Memory B cell (primary cell): ENCODE measurements at regions not wholly inside any gene's neighbourhood (a gene's known extent, or its start where the extent isn't known, plus 50 kb on each side); places are given as distances from the start of the nearest gene placed in this dataset.
A peak's percentile ranks its signal among the peaks of the same experiment; 100 is the strongest.

Experiments
- ATAC-seq: fragments of 150-1000 bp; cut with Tn5 transposase; 2 replicates; pipeline ENCODE4 v1.10.0; 2021; ENCODE audit warnings: low read depth, mild to moderate bottlenecking, moderate library complexity
- DNase-seq, 2 donors: peaks; one replicate each; pipeline ENCODE4 v3.0.0; 2022; ENCODE audit warnings: low spot score in 2 of 2
- H3K27ac Mint-ChIP-seq: one replicate; pipeline ENCODE4 v1.8.0; 2022; ENCODE audit warnings: mild to moderate bottlenecking, moderate library complexity, mixed read lengths
- H3K27me3 Mint-ChIP-seq: one replicate; pipeline ENCODE4 v1.8.0; 2022; ENCODE audit warnings: mixed read lengths
- H3K36me3 Mint-ChIP-seq: one replicate; pipeline ENCODE4 v1.8.0; 2022; ENCODE audit warnings: mild to moderate bottlenecking, mixed read lengths
- H3K4me1 Mint-ChIP-seq: one replicate; pipeline ENCODE4 v1.8.0; 2022; ENCODE audit warnings: mixed read lengths
- H3K4me3 Mint-ChIP-seq: one replicate; pipeline ENCODE4 v1.8.0; 2022; ENCODE audit warnings: mild to moderate bottlenecking, moderate library complexity, mixed read lengths
- H3K9me3 Mint-ChIP-seq: one replicate; pipeline ENCODE4 v1.8.0; 2022; ENCODE audit warnings: mixed read lengths

DNA sequence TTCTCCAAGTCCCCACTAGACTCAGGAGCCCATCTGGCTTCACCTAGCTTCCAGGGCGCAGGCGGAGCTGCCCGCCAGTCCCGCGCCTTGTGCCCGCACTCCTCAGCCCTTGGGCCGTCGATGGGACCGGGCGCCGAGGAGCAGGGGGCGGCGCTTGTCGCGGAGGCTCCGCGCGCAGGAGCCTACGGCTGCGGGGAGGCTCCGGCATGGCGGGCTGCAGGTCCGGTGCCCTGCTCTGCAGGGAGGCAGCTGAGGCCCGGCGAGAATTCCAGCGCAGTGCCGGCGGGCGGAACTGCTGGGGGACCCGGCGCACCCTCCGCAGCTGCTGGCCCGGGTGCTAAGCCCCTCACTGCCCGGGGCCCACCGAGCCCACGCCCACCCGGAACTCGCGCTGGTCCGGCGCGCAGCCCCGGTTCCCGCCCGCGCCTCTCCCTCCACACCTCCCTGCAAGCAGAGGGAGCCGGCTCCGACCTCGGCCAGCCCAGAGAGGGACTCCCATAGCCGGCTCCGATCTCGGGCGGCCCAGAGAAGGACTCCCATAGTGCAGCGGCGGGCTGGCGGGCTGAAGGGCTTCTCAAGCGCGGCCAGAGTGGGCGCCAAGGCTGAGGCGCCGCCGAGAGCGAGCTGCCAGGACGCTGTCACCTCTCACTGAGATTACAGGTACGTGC is 78.1 kb upstream of the PJA2 start:
- DNase-seq: no peak
- Mint-ChIP-seq H3K4me3 (no peak overlapping the region), H3K36me3 (no peaks in the 10 kb centered on the region), H3K4me1 (peaks cover 3% of the 10 kb centered on the region), H3K27me3 (peaks cover 4% of the 10 kb centered on the region), H3K27ac (no peak overlapping the region), H3K9me3 (no peaks in the 10 kb centered on the region)
- ATAC-seq: no peak

DNA sequence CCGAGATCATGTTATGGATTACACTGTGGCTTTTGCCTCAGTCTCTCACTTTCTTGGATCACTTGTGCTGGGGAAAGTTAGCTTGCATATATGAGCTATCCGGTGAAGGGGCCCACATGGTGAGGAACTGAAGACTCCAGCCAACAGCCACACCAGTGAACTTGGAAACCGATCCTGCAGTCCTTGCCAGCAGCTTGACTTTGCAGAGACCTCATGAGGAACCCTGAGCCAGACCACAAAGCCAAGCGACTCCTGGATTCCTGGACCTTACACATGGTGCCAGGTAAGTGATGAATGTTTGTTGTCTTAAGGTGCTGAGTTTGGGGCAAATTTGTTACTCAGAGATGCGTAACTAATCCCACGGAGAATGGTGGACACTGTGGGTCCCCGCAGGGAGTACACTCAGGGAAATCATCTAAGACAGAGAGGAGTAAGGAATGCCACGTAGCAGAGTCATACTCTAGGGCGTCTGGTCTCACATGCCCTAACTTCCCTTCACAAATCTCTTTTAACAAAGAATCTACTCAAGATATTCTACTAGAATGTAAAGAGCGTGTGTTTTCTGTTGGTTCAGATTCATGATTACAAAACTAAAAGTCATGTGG is 76.5 kb upstream of the PJA2 start:
- Mint-ChIP-seq H3K27ac (no peak overlapping the region), H3K4me1 (peaks cover 3% of the 10 kb centered on the region), H3K27me3 (peaks cover 6% of the 10 kb centered on the region), H3K36me3 (no peaks in the 10 kb centered on the region), H3K9me3 (no peaks in the 10 kb centered on the region), H3K4me3 (no peak overlapping the region)
- ATAC-seq: no peak
- no peak for DNase-seq

DNA sequence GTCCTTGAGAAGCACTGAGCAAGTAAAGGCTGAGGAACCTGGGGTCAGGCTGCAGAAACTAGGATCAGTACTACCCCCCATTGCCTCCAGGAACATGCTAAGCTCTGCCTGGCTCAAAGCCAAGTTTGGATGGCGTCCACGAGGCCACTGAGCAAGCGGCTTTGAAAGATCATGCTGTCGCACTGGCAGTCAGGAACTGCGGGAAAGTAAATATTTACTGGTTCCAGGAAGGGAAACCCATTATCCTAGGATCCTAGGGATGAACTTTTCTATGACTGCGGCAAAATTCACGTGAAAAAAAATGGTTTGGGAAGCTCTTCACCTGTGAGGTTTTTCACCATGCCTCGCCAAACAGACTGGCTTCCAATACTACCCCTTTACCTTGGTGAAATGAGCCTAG is 75.3 kb upstream of the PJA2 start:
- no peak for DNase-seq
- Mint-ChIP-seq H3K36me3 (no peaks in the 10 kb centered on the region), H3K27me3 (peaks cover 3% of the 10 kb centered on the region), H3K9me3 (no peaks in the 10 kb centered on the region), H3K27ac (no peak overlapping the region), H3K4me3 (no peak overlapping the region), H3K4me1 (peaks cover 3% of the 10 kb centered on the region)
- no peak for ATAC-seq

DNA sequence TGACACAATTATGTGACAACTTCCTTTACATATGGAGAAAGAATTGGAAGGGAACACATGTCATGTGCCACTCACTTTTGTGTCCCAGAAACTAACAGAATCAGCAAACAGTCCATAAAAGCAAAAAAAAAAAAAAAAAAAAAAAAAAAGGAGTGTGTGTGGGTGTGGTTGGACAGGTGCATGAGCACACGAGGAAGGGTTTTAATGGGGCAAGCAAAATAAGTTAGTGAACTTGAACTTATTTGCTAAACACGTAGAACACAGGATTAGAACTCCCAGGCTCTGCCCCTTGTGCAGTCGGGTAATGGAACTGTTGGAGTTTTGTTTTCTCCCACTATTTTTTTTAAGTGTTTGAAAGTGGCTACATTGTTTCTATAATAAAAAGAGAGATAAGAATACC is 74.8 kb upstream of the PJA2 start:
- DNase-seq: no peak
- no peak overlapping the region for H3K4me3 Mint-ChIP-seq
- peaks cover 3% of the 10 kb centered on the region for H3K4me1 Mint-ChIP-seq
- no peaks in the 10 kb centered on the region for H3K36me3 Mint-ChIP-seq
- no peak overlapping the region for H3K27ac Mint-ChIP-seq
- ATAC-seq: no peak
- H3K9me3 Mint-ChIP-seq: no peaks in the 10 kb centered on the region
- peaks cover 3% of the 10 kb centered on the region for H3K27me3 Mint-ChIP-seq

DNA sequence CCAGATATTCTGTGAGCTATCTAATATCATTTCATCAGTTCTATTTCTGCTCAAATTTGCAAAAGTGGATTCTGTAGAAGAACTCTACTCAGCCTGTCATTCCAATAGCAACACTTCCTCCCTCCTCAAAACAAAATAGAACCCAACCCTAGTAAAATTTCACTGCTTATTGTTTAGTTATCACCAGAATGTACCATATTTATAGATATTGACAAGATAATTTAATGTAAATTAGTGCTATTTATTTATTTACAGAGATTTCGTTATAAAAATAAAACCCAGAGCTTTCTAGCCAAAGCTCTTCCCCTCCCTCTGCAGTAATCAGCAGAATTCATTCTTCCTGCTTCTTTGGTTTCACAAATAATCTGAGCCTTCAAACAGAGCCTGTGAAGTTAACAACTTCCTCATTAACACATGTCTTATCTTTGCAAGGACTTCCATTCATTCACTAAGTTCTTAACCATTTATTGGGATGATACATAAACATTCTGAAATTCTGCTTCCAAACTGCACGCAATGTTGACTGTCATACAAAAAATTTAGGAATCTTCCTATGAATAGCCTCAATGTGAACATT is 73.7 kb upstream of the PJA2 start:
- no peaks in the 10 kb centered on the region for H3K9me3 Mint-ChIP-seq
- no peak overlapping the region for H3K4me3 Mint-ChIP-seq
- H3K27ac Mint-ChIP-seq: no peak overlapping the region
- no peaks in the 10 kb centered on the region for H3K36me3 Mint-ChIP-seq
- ATAC-seq (no peak), DNase-seq (no peak)
- H3K4me1 Mint-ChIP-seq: peaks cover 3% of the 10 kb centered on the region
- peaks cover 3% of the 10 kb centered on the region for H3K27me3 Mint-ChIP-seq

DNA sequence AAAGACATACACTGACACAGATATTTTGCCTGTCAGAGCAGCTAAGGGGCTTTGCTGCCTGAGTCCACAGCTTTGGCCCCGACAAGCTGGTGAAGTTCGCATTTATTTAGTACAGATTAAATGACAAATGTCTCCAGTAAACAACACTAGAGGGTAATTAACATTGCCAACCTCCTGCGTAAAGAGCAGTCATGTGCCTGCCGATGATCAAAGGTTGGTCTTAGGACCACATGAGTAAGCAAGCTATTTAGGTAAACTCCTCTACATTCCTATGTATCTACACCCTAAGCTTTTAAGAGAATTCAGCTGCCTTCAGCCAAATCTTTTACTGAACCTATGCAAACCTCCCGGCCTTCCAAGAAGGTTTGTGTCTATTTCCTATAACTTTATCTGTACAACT is 73.0 kb upstream of the PJA2 start:
- ATAC-seq (no peak), DNase-seq (no peak)

DNA sequence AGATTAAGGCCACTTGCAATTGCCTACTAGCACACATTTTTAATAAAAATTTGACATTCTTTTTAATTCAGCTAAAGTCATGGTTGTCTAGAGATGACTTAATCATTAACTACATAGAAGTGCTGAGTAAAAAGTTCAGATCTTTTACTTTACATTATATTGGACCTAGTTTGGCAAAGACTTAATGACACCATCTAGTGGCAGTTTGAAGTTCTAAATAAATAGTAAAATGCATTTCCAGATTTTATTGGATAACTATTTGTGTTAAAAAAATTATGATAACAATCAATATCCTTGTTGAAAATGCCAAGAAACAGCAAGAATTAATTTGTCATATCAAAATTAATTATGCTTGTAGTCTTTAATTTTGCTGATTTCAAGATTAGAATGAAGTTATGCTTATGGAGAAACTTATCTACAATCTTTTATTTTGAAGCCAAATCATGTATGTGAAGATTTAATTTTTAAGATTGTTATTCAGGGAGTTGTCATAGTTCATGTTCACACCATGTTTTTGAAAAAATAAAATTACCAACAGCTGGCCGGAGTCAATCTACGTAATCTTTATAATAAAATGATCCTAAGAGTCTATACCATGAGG is 69.6 kb upstream of the PJA2 start:
- DNase-seq: no peak
- H3K4me3 Mint-ChIP-seq: no peak overlapping the region
- ATAC-seq: no peak
- no peaks in the 10 kb centered on the region for H3K36me3 Mint-ChIP-seq
- H3K27ac Mint-ChIP-seq: no peak overlapping the region
- H3K4me1 Mint-ChIP-seq: peaks cover 3% of the 10 kb centered on the region
- peaks cover 6% of the 10 kb centered on the region for H3K27me3 Mint-ChIP-seq
- H3K9me3 Mint-ChIP-seq: no peaks in the 10 kb centered on the region

More for the DNA sequence above, 73.0 kb upstream of the PJA2 start:
- Mint-ChIP-seq H3K27me3 (peaks cover 3% of the 10 kb centered on the region), H3K9me3 (no peaks in the 10 kb centered on the region), H3K36me3 (no peaks in the 10 kb centered on the region), H3K27ac (no peak overlapping the region), H3K4me3 (no peak overlapping the region), H3K4me1 (peaks cover 3% of the 10 kb centered on the region)

DNA sequence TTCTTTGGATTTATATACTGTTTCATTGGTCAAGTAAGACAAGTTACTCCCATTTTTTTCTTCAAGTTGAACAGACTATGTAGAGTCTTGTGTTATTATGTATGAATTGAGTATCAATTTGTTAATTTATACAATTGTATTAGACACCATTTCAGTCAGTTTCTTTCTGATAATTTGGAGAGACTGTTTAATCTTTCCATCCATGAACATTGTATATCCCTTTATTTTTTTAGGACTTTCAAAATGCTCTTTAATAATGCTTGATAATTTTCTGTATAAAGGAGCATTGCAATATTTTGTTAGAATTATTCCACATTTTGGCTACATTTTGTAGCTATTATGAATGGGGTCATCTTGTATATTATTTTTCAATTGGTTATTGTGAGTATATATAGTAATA is 69.1 kb upstream of the PJA2 start:
- no peaks in the 10 kb centered on the region for H3K36me3 Mint-ChIP-seq
- no peak overlapping the region for H3K4me3 Mint-ChIP-seq
- DNase-seq (no peak), ATAC-seq (no peak)
- H3K9me3 Mint-ChIP-seq: no peaks in the 10 kb centered on the region
- H3K27ac Mint-ChIP-seq: no peak overlapping the region
- peaks cover 6% of the 10 kb centered on the region for H3K27me3 Mint-ChIP-seq
- peaks cover 3% of the 10 kb centered on the region for H3K4me1 Mint-ChIP-seq

DNA sequence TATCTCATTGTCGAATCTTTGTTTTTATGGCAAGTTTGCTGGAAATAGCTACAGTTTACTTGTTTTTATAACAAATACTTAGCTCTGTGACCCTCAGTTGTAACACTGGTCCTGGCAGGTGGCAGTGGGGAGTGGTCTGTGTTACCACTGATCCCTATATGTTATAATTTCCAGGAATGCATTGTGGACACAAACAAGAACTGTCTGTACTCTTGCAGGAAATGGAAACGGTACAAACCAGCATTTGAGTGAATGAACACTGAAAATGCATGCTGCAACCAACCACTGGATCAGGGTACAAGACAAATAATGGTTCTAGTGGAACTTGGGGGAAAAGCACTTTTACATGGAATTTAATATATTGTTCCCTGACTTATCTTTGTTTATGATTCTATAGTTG is 66.5 kb upstream of the PJA2 start:
- DNase-seq: no peak
- Mint-ChIP-seq H3K9me3 (no peaks in the 10 kb centered on the region), H3K27me3 (peaks cover 3% of the 10 kb centered on the region), H3K4me1 (no peaks in the 10 kb centered on the region), H3K4me3 (no peak overlapping the region), H3K27ac (no peak overlapping the region), H3K36me3 (no peaks in the 10 kb centered on the region)
- no peak for ATAC-seq

DNA sequence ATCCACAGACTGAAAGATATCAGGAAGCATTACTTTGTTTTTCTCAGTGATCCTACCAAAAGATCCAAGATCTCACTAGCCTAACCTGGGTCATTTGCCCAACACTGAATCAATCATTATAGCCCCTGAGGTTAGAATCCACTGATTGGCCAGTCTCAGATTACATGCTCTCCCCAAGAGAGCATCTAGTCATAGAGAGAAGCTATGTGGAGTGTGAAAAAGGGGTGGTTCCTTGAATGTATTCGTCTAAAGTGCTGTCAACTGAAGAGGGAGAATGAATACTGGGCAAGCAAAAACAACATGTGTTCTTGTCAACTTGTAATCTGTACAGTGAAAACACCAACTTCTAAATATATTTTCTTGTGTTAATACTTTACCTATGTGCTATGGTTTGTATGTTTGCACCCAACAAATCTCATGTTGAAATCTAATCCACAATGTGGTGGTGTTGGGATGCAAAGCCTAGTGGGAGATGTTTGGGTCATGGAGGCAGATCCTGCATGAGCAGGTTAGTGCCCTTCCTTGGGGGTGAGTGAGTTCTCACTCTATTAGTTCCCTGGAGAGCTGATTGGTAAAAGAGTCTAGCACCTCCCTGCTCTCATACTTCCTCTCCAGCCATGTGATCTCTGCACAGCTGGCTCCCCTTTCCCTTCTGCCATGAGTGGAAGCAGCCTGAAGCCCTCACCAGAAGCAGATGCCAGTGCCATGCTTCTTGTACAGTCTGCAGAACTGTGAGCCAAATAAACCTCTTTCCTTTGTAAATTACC is 60.3 kb upstream of the PJA2 start:
- H3K9me3 Mint-ChIP-seq: no peaks in the 10 kb centered on the region
- H3K36me3 Mint-ChIP-seq: no peaks in the 10 kb centered on the region
- no peaks in the 10 kb centered on the region for H3K27me3 Mint-ChIP-seq
- ATAC-seq (no peak), DNase-seq (no peak)
- no peak overlapping the region for H3K27ac Mint-ChIP-seq
- H3K4me1 Mint-ChIP-seq: peaks cover 5% of the 10 kb centered on the region
- no peak overlapping the region for H3K4me3 Mint-ChIP-seq

DNA sequence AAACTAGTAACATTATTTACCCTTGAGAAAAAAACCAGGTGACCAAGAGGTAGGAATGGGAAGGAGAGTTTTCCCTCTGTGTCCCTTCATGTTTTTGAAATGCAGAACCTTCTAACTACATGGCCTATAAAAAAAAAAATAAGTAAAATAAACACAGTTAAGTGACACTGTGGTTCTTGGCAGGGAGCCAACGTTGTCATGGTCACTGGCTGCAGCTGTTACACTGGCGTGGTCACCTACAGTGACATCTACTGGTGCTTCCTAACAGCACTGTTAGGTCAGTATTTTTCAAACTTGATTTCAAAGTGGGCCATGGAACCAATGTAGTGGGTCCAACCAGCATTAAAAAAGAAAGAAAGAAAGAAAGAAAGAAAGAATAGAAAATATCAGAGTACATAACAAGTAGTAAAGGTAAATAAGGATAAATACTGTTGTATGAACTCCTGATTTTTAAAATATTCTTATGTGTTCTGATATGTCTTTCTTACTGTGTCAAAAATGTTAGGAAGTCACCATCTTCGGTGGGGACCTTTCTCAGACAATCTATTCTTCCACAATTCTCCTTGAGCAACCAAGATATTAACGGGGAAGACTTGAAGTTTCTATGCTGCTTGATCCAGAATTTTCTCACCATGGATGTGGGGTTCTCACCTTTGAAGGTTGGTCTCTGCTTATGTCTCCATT is 59.1 kb upstream of the PJA2 start:
- Mint-ChIP-seq H3K4me1 (peaks cover 5% of the 10 kb centered on the region), H3K36me3 (no peaks in the 10 kb centered on the region), H3K9me3 (no peaks in the 10 kb centered on the region), H3K27ac (no peak overlapping the region), H3K4me3 (no peak overlapping the region), H3K27me3 (no peaks in the 10 kb centered on the region)
- ATAC-seq: peak; percentile 99
- peak; percentile 77 to 82 for DNase-seq

DNA sequence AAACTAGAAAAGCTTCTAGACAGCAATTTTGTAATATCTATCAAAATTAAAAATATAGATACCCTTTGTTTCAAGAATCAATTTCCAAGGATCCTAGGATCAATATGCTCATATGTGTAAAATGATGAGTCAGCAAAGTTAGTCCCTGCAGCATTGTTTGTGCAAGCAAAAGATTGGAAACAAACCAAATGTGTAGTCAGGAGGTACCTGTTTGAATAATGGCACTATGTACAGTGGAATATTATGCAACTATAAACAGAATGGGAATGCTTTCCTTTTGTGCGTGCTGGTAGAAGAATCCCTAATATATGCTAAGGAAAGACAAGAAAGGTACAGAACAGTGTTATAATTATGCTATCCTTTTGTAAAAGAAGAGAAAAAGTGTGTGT is 58.5 kb upstream of the PJA2 start:
- ATAC-seq (no peak), DNase-seq (no peak)
- Mint-ChIP-seq H3K27me3 (no peaks in the 10 kb centered on the region), H3K4me1 (peaks cover 5% of the 10 kb centered on the region), H3K9me3 (no peaks in the 10 kb centered on the region), H3K36me3 (no peaks in the 10 kb centered on the region), H3K4me3 (no peak overlapping the region), H3K27ac (no peak overlapping the region)

DNA sequence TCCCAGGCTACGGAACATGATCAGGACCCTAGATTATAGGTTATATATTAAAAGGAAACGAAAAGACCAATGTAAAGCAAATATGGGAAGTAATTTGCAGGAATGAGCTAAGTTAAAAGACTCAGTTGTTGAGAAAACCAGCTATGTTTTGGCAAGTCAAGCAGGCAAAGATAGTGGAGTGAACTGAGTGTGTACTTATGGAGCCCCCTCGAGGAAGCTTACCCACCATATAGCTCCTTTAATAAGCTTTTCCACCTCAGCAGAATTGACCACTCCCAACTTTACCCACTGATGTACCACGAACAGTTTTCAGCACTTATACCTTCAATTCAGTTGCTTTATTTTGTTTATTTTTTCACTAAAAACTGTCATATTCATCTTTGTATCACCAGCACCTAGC is 57.3 kb upstream of the PJA2 start:
- ATAC-seq (no peak), DNase-seq (no peak)
- H3K36me3 Mint-ChIP-seq: no peaks in the 10 kb centered on the region
- H3K27me3 Mint-ChIP-seq: no peaks in the 10 kb centered on the region
- no peaks in the 10 kb centered on the region for H3K9me3 Mint-ChIP-seq
- peaks cover 5% of the 10 kb centered on the region for H3K4me1 Mint-ChIP-seq
- H3K4me3 Mint-ChIP-seq: no peak overlapping the region
- no peak overlapping the region for H3K27ac Mint-ChIP-seq
